Effector memory CD4-positive, alpha-beta T cell (primary cell): ENCODE measurements at regions not wholly inside any gene's neighbourhood (a gene's known extent, or its start where the extent isn't known, plus 50 kb on each side); places are given as distances from the start of the nearest gene placed in this dataset.
"Not testable (repeated sequence)": the region's sequence is repeated elsewhere in the genome, so short reads cannot be mapped to it uniquely, and the experiment has no call there.

Experiments used
- DNase-seq, 3 donors: peaks; one replicate each; pipeline ENCODE4 v3.0.0-alpha.2; 2020
- H3K27ac ChIP-seq: 2 replicates; pipeline ENCODE4 v1.7.0; 2013; ENCODE audit warnings: mild to moderate bottlenecking, low read length, moderate library complexity; ENCODE audit not compliant: insufficient read depth, poor library complexity, severe bottlenecking
- H3K27me3 ChIP-seq: replicated peaks from 2 replicates; pipeline ENCODE4 v1.7.0; 2013; ENCODE audit warnings: mild to moderate bottlenecking, low read length; ENCODE audit not compliant: insufficient read depth, control insufficient read depth, poor library complexity, severe bottlenecking
- H3K36me3 ChIP-seq: 2 replicates; pipeline ENCODE4 v1.7.0; 2013; ENCODE audit warnings: mild to moderate bottlenecking, low read length, moderate library complexity; ENCODE audit not compliant: control insufficient read depth, insufficient read depth
- H3K4me1 ChIP-seq: 2 replicates; pipeline ENCODE4 v1.7.0; 2013; ENCODE audit warnings: low read length, mild to moderate bottlenecking; ENCODE audit not compliant: control insufficient read depth, insufficient read depth, poor library complexity, severe bottlenecking
- H3K4me3 ChIP-seq: 2 replicates; pipeline ENCODE4 v1.7.0; 2013; ENCODE audit warnings: low read length, low read depth, mild to moderate bottlenecking; ENCODE audit not compliant: insufficient read depth, poor library complexity, severe bottlenecking
- H3K9me3 ChIP-seq: 2 replicates; pipeline ENCODE4 v1.7.0; 2013; ENCODE audit warnings: mild to moderate bottlenecking, low read length, moderate library complexity; ENCODE audit not compliant: control insufficient read depth

DNA sequence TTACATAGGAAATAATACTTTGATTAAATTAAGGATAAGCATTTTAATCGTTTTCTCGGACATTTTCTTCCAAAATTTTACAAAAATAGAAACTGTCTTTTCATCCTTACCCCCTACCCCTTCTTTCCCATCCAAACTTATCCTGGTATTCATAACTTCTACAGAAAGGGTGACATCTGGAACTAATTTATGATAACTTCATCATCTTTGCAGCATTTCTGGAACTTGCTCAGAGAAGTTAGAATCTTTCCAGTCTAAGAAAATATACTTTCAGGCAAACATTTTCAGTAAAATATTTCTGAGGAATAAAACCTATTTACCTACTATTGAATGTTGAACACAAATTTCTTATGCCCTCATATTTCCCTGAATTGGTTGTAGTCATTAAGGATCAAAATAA is 309.0 kb downstream of the MAN2A1 start:
- Histone ChIP-seq H3K9me3 (no peaks in the 10 kb centered on the region), H3K4me3 (no peak overlapping the region), H3K27me3 (no peaks in the 10 kb centered on the region), H3K27ac (no peak overlapping the region), H3K36me3 (no peaks in the 10 kb centered on the region), H3K4me1 (no peaks in the 10 kb centered on the region)
- no peak for DNase-seq

DNA sequence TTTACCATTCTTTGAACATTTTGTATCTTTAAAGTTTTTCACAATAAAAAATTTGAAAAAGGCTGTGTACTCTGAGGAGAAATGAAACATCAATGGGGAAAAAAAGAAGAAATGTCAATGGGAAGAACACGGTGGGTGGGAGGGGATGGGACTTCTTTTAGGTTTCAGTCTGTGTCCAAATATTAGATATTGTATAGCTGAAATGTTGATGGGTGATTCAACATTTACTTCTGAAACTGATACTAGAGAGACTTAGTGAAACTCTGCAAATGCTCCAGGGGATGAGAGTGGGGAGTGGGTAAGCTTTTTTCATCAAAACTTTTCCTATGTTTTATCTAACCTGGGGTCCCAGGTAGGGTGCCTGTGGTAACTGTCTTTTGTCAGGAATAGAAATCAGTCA is 311.9 kb downstream of the MAN2A1 start:
- no peak overlapping the region for H3K4me3 ChIP-seq
- no peaks in the 10 kb centered on the region for H3K27me3 ChIP-seq
- no peaks in the 10 kb centered on the region for H3K36me3 ChIP-seq
- H3K4me1 ChIP-seq: no peaks in the 10 kb centered on the region
- no peak overlapping the region for H3K27ac ChIP-seq
- no peaks in the 10 kb centered on the region for H3K9me3 ChIP-seq
- DNase-seq: no peak

DNA sequence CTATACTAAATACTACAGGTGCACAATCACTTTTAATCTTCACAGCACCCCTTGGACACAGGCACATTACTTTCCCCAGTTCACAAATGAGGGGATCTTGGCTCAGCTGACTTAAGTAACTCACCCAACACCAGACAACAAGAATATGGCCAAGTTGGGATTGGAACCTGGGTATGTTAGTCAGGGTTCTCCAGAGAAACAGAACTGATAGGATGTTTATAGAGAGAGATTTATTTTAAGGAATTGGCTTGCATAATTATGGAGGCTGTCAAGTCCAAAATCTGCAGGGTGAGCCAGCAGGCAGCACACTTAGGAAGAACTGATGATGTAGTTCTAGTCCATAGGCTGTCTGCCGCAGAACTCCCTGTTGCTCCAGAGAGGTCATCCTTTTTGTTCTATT is 312.9 kb downstream of the MAN2A1 start:
- H3K4me3 ChIP-seq: no peak overlapping the region
- no peak overlapping the region for H3K27ac ChIP-seq
- H3K36me3 ChIP-seq: no peaks in the 10 kb centered on the region
- H3K9me3 ChIP-seq: no peaks in the 10 kb centered on the region
- H3K4me1 ChIP-seq: no peaks in the 10 kb centered on the region
- no peak for DNase-seq
- H3K27me3 ChIP-seq: no peaks in the 10 kb centered on the region

DNA sequence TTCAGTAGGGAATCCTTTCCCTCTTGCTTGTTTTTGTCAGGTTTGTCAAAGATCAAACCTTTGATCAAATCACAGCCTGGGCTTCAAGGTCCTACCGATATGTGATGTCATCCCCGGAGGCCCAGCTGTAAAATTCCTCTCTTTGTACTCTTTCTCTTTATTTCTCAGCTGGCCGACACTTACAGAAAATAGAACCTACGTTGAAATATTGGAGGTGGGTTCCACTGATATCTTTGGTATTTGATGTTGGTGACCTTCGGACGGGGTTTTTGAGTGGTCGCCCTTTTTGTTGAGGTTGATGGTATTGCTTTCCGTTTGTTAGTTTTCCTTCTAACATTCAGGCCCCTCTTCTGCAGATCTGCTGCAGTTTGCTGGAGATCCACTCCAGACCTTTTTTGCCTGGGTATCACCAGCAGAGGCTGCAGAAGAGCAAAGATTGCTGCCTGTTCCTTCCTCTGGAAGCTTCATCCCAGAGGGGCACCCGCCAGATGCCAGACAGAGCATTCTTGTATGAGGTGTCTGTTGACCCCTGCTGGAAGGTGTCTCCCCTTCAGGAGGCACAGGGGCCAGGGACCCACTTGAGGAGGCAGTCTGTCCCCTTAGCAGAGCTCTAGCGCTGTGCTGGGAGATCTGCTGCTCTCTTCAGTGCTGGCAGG is 316.3 kb downstream of the MAN2A1 start:
- H3K4me1 ChIP-seq, H3K27ac ChIP-seq, H3K36me3 ChIP-seq, H3K4me3 ChIP-seq, DNase-seq, H3K9me3 ChIP-seq, H3K27me3 ChIP-seq: not testable (repeated sequence)

DNA sequence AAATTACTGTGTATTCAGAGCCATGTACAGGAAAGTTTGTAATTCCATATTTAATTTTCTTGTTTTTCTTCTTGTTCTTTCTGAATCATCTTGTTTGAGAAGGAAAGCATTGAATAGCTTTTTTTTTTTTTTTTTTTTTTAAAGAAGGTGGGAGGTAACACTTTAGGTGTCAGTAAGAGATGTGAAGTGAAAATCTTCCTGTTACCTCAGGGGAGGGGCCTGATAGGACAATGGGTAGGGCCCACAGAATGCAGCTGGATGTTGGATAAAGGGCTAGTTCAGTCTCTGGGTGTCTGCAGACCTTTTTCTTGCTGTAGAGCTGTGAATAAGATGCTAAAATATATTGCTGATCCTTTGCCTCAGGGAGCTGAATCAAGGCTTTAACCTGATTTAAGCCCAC is 317.4 kb downstream of the MAN2A1 start:
- no peaks in the 10 kb centered on the region for H3K9me3 ChIP-seq
- no peak overlapping the region for H3K27ac ChIP-seq
- H3K4me1 ChIP-seq: no peaks in the 10 kb centered on the region
- H3K4me3 ChIP-seq: no peak overlapping the region
- H3K36me3 ChIP-seq: no peaks in the 10 kb centered on the region
- no peaks in the 10 kb centered on the region for H3K27me3 ChIP-seq
- DNase-seq: no peak

DNA sequence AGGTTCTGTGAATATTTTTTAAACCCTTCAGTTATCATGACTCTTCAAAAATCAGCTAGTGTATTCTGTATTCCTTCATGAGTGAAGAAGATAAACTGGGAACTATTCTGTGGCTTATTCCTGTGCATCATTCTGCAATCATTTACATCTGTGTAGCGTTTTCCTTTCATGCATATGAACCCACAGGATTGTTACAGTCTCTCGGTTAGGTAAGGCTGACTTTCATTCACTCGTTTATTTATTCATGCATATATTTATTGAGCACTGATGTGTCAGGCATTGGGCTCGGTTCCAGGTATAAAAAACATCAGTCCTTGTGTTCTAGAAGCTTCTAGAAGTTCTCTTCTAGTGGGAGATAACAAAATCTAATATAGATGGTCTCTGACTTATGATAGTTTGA is 318.4 kb downstream of the MAN2A1 start:
- H3K9me3 ChIP-seq: no peaks in the 10 kb centered on the region
- no peaks in the 10 kb centered on the region for H3K4me1 ChIP-seq
- no peak overlapping the region for H3K4me3 ChIP-seq
- no peaks in the 10 kb centered on the region for H3K27me3 ChIP-seq
- DNase-seq: no peak
- H3K27ac ChIP-seq: no peak overlapping the region
- H3K36me3 ChIP-seq: no peaks in the 10 kb centered on the region

DNA sequence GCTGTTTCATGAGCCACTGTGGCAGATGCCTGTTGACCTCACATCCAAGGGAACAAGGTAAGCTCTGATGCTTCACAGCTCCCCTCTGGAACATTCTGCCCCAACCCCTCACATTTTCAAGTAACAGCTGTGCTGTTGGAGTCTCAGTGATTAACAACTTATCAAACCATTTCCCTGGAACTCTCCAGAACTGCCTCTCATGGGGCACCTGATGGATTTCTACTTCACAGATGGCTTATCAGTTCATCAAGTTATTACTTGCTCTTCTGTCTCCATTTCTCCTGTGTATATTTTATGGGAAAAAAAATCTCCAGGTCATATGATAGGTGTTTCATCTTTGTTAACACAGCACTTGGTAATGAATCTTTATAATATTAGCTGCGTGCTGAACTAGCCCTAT is 322.4 kb downstream of the MAN2A1 start:
- H3K27me3 ChIP-seq: no peaks in the 10 kb centered on the region
- no peaks in the 10 kb centered on the region for H3K36me3 ChIP-seq
- no peak overlapping the region for H3K4me3 ChIP-seq
- no peak overlapping the region for H3K27ac ChIP-seq
- no peaks in the 10 kb centered on the region for H3K9me3 ChIP-seq
- no peaks in the 10 kb centered on the region for H3K4me1 ChIP-seq
- DNase-seq: no peak

DNA sequence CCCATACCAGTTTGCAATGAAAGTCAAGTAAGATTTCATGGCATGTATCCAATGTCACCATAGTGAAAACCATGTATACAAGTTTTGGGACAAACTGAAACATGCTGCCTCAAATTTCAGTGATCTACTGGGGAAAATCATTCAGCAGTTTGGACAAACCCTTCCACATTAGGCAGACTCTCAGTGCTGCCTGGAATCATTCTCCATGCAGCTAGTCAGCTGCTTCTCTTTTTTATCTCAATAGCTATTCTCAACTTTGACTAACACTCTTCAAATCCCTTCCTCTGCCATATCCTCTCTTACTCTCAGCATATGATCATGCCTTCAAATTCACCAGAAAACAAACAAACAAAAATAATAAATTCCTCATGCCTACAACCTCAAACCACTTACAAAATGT is 323.3 kb downstream of the MAN2A1 start:
- H3K4me3 ChIP-seq: no peak overlapping the region
- no peaks in the 10 kb centered on the region for H3K4me1 ChIP-seq
- H3K36me3 ChIP-seq: no peaks in the 10 kb centered on the region
- H3K27me3 ChIP-seq: no peaks in the 10 kb centered on the region
- no peak overlapping the region for H3K27ac ChIP-seq
- no peaks in the 10 kb centered on the region for H3K9me3 ChIP-seq
- DNase-seq: no peak

DNA sequence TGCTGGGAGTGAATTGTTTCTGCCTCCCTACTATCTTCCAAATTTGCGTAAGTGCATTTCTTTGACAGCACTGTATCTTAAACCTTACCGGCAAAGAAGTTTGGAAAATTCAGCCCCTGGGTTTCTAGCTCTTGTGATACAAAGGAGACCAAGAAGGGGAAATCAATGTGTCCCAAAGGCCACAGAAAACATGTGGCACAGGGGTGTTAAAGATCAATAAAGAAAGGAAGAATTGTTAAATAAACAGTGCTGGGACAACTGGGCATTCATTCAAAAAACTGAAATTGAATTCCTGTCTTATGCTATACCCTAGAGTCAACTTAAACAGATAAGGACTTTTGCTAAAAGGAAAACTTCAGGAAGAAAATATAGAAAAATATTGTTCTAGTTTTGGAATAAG is 328.1 kb downstream of the MAN2A1 start:
- no peaks in the 10 kb centered on the region for H3K36me3 ChIP-seq
- no peaks in the 10 kb centered on the region for H3K9me3 ChIP-seq
- no peaks in the 10 kb centered on the region for H3K27me3 ChIP-seq
- DNase-seq: no peak
- no peaks in the 10 kb centered on the region for H3K4me1 ChIP-seq
- no peak overlapping the region for H3K27ac ChIP-seq
- no peak overlapping the region for H3K4me3 ChIP-seq

DNA sequence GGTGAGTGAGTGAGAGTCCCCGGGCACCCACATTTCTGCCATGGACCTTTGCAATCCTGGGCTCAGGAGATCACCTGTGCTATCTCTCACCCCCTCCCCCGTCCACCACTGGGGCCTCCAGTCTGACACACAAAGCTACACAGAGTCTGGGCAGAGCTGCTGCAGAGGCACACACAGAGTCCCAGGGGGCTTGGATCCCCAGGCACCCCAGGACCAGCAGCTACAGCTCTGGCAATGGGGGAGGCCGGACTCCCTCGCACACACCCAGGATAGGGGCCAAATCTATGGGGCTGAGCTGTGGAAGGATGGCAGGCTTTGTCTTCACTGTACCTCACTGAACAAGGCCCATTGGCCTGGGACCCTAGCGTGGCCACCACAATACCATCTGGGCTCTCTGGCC is 328.8 kb downstream of the MAN2A1 start:
- H3K27ac ChIP-seq: no peak overlapping the region
- no peaks in the 10 kb centered on the region for H3K27me3 ChIP-seq
- no peaks in the 10 kb centered on the region for H3K4me1 ChIP-seq
- no peak for DNase-seq
- H3K36me3 ChIP-seq: no peaks in the 10 kb centered on the region
- no peaks in the 10 kb centered on the region for H3K9me3 ChIP-seq
- no peak overlapping the region for H3K4me3 ChIP-seq

DNA sequence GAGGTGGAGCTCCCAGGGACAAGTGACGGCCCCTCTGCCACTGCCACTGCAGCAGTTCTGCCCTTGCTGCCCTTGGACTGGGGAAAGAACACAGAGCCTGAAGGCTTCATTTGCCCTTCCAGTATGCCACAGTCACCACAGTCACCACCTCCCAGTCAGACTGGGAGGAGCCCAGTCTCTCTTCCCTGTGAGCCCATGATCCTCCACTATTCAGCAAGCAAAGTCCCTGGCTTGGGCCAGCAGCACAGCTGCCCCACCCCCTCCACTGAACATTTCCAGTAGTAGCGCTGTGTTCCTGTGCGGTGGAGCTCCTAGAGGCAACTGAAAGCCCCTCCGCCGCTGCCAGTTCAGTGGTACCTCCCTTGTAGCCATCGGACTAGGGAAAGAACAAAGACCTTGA is 329.4 kb downstream of the MAN2A1 start:
- Histone ChIP-seq H3K27me3 (no peaks in the 10 kb centered on the region), H3K36me3 (no peaks in the 10 kb centered on the region)

More for the DNA sequence above, 329.4 kb downstream of the MAN2A1 start:
- DNase-seq: no peak
- Histone ChIP-seq H3K4me3 (no peak overlapping the region), H3K27ac (no peak overlapping the region), H3K4me1 (no peaks in the 10 kb centered on the region), H3K9me3 (no peaks in the 10 kb centered on the region)
